ENCODE measurements at regions not wholly inside any gene's neighbourhood (a gene's known extent, or its start where the extent isn't known, plus 50 kb on each side); places are given as distances from the start of the nearest gene placed in this dataset.

GRCh38 chr1:234989019-234989418 lies 139.6 kb downstream of the TOMM20 start:
- DNase-seq (ENCODE audit: low read depth) = no peak
- no peak for TF ChIP-seq CTCF (IDR thresholded peaks at IDR 0.05; ENCODE audit: low read depth, low read length, missing control alignments)
- no peak overlapping the region for H3K4me3 ChIP-seq (ENCODE audit: low read depth, low read length)

GRCh38 chr1:234988536-234988935 lies 140.1 kb downstream of the TOMM20 start:
- H3K4me3 ChIP-seq (ENCODE audit: low read depth, low read length) = no peak overlapping the region

GRCh38 chr1:234988155-234988517 lies 140.5 kb downstream of the TOMM20 start:
- TF ChIP-seq CTCF (IDR thresholded peaks at IDR 0.05; ENCODE audit: low read depth, low read length, missing control alignments) = no peak
- no peak for DNase-seq (ENCODE audit: low read depth)
- no peak overlapping the region for H3K4me3 ChIP-seq (ENCODE audit: low read depth, low read length)

More at GRCh38 chr1:234988536-234988935, 140.1 kb downstream of the TOMM20 start:
- no peak for DNase-seq (ENCODE audit: low read depth)
- no peak for TF ChIP-seq CTCF (IDR thresholded peaks at IDR 0.05; ENCODE audit: low read depth, low read length, missing control alignments)

GRCh38 chr1:234987415-234988154 lies 141.1 kb downstream of the TOMM20 start:
- H3K4me3 ChIP-seq (ENCODE audit: low read depth, low read length) = no peak overlapping the region
- no peak for DNase-seq (ENCODE audit: low read depth)
- TF ChIP-seq CTCF (IDR thresholded peaks at IDR 0.05; ENCODE audit: low read depth, low read length, missing control alignments) = no peak

- no peak overlapping the region for H3K4me3 ChIP-seq (ENCODE audit: low read depth, low read length)
- DNase-seq (ENCODE audit: low read depth) = no peak
- TF ChIP-seq CTCF (IDR thresholded peaks at IDR 0.05; ENCODE audit: low read depth, low read length, missing control alignments) = no peak
These were observed 141.8 kb downstream of the TOMM20 start for GRCh38 chr1:234986750-234987414.

GRCh38 chr1:234985516-234986294 lies 142.9 kb downstream of the TOMM20 start:
- DNase-seq (ENCODE audit: low read depth) = no peak
- no peak for TF ChIP-seq CTCF (IDR thresholded peaks at IDR 0.05; ENCODE audit: low read depth, low read length, missing control alignments)
- H3K4me3 ChIP-seq (ENCODE audit: low read depth, low read length) = no peak overlapping the region

Measured in GM12864 (cell line).